HG03045 (cell line): ENCODE measurements at regions not wholly inside any gene's neighbourhood (a gene's known extent, or its start where the extent isn't known, plus 50 kb on each side); places are given as distances from the start of the nearest gene placed in this dataset.
"Not testable (repeated sequence)": the region's sequence is repeated elsewhere in the genome, so short reads cannot be mapped to it uniquely, and the experiment has no call there.

ENCODE experiments used
- ATAC-seq: cut with Tn5 transposase; IDR thresholded peaks from one replicate; pipeline ENCODE4 v1.9.1; 2021; ENCODE audit warnings: mild to moderate bottlenecking, moderate library complexity; ENCODE audit not compliant: unreplicated experiment

DNA sequence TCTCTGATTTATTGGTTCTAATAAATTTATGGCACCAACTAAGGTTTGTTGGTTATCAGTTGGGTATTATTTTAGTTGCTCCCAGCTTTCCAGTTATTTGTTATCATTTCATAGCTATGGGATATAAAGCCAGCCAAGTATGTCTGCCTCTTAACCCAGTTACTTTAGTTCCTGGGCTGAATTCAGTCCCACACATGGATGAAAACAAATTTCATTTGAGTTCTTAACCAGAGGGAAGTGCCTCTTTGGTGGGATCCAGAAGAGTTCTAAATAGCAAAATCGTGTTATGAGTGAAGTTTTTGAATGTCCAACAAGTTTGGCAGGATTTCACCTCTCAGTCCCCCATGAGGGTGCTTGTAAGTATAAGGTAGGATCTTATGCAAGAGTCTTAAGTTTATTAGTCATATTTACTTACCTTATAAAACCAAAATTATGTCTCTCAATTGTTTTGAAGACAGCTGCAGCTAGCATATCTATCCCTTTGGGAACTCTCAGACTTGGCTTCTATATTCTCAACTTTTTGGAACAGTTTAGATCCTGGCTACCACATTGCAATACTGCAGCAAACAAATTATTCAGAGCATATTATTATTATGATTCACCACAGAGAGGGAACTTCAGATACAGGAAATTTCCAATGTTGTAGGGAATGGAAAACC lies 683.6 kb downstream of the BCKDHB start:
- ATAC-seq, result no peak

DNA sequence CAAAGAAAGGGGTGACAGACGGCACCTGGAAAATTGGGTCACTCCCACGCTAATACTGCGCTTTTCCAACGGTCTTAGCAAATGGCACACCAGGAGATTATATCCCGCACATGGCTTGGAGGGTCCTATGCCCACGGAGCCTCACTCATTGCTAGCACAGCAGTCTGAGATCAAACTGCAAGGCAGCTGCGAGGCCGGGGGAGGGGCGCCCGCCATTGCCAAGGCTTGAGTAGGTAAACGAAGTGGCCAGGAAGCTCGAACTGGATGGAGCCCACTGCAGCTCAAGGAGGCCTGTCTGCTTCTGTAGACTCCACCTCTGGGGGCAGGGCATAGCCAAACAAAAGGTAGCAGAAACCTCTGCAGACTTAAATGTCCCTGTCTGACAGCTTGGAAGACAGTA lies 676.8 kb downstream of the BCKDHB start:
- not testable (repeated sequence) for ATAC-seq

DNA sequence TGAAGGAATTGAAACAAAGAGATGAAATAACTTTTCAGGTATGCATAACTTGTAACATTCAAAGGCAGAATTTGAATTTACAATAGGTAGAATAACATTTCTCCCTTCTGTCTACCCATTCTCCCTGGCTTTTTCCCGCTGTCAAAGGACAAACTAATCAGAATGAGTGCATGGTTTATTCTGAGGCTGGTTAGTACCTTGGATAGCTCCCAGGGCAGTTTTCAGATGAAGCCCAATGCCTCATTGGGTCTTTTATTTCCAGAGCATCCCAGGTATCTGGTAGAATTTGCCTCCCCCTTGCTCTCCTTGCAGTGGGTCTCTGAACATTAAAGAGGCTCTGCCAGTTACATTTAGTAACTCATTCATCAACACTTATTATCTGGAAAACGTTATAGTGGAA lies 665.5 kb downstream of the BCKDHB start:
- ATAC-seq, result no peak

DNA sequence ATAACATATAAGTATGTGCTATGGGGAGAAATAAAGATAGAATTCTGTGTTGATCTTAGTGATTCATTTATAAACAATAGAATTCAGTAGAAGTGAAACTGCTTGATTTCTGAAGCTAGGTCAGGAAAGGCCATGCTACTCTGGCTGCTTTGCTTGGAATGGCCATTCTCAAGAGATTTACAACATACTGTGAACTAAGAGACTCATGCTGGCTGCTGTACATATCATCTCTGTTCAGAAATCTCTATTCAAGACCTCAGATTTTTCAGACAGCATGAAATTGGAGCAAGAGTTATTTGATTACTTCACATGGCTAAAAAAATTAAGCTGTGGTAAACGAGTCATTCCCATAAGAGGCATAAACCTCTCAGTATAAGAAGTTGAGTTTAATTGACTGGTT lies 662.6 kb downstream of the BCKDHB start:
- ATAC-seq, result no peak

DNA sequence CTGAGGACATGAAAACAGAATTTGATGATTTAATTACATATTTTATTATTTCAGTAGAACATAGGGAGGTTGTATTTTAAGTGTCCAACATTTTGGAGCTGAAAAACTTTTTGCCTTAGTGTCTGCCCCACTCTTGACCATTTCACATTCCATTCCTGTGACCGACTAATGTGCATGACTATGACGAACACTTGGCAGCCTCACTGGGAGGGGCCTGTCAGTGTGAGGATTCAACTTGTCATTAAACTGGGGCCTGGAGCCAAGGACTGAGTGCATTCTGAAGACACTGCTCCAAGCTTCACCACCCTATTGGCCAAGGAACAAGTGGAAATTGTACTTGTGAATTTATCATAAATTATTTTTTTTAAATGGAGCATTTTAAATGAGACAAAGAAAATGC lies 661.3 kb downstream of the BCKDHB start:
- no peak for ATAC-seq

DNA sequence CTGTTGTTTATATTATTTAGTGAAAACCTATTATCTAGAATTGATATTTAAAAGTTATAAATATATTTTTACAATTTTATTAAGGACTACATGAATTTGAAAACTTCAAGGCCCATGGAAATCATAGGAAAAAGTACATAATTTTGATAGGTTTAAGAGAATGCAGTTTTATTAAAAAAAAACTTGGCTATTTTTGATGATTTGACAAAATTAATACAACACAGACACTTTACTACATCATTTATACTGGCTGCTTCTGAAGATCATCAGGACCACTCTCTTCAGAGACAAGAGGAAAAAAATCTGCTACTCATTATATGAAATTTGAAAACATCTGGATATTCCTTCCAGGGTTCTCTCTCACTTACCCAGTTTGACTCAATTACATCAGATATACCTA lies 637.7 kb downstream of the BCKDHB start:
- ATAC-seq, result no peak

DNA sequence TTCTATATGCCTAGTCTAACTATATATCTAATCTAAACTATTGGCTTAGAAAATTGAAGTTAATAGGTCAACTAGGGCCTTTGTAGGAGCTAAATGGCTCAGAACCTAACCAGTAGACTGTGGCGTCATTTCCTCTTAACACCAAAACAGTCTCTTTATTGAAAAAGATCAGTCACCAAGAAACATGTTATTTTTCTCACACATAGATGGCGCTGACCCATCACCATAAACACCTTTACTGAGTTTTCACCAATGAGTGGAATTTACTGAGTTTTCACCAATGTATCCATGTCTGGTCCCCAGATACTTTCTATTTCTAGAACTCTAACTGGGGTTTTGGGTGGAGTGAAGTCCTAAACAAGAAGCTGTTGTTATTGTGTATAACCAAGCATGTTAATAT lies 636.0 kb downstream of the BCKDHB start:
- no peak for ATAC-seq

DNA sequence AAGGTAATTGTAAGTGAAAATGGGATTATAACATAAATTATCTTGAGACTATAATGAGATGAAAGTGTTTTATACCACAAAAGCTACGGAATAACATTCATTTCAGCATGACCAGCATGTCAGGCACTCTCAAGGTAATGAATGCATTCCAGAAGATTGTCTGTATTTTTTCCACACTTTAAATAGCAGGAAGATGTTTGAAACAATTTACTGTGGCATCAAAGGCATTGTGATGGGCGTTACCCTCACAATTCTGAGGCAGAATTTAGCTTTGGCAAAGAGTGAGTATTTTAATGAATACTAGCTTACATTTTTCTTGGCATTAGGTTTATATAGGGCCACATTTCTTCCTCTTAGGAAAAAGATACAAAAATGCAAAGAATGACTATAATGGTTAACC lies 627.2 kb downstream of the BCKDHB start:
- no peak for ATAC-seq

DNA sequence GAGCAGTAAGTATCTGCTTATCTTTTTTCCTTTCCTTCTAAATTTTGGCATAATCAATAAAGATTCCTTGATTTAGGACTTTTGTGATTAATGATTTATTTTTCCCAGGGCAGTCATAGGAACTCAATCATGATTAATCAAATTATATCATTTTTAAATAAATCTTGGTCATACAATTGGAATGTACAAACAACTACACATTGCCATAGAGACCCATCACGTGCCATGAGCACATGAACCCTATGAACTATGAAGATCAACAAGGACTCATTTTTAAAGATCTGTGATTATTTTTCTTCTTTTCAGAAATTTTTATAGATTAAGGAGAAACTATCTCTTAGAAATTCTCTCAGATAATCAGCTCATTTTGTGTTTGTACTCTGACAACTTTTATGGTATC lies 622.4 kb downstream of the BCKDHB start:
- ATAC-seq, result no peak

DNA sequence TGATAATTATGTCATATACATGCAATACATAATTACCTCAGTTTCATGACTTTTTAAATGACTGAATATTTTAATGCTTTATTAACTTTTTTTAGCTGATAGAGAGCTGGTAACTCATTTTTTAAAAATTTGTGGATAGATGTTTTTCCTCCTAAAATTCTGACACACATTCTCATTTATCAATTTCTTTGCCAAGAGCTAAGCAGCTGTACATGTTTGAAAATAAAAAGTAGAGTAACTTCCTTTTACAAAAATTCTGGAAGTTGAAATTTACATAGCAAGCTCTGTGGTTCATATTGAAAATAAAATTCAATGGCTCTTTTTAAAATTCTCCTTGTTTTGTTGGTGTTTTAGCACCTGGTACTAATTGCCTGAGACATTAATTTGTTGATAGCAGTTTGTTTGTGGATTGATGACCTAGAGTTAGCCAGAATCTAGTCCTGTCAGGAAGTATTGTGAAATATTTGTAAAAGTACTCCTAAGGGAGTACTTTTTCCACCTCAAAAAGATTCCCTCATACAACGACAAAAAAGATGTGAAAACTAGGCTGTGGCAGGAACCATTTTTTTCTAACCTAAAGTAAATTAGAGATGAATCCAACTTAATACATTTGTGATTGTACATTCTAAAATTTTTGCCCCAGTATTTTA lies 621.8 kb downstream of the BCKDHB start:
- no peak for ATAC-seq

DNA sequence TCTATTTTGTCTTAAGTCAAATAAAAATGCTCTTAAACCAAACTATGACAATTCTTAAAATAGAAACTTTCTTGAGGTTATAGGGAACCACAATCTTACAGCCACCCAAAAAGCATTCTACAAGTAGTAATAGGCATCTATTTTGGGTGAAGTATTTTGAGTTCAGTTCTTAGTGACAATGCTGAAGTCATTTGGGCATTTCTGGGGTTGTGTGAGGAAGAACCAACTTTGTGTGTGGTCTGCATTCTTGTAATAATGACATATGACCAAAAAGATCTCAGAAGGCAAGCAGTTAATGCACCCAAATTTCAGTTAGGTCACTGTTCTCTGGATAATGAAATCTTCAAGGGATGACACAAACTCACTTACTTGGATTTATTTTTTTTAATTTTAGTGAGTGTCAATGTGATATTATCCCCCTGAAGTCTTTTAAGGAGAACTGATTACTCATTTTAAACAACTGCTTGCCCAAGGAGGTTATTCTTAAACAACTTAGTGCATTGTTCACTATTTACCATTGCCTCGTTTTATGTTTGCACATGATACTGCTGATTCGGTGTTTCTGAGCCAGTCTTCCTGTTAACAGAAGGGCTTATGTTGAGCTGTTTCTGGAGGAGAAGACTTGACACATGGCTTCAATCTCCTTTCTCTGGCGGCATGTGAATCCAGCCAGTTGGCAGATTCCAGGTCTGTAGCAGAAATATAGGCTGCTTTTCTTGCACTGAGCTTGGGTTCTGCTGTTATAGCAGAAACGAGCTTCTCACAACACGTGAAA lies 618.9 kb downstream of the BCKDHB start:
- no peak for ATAC-seq

DNA sequence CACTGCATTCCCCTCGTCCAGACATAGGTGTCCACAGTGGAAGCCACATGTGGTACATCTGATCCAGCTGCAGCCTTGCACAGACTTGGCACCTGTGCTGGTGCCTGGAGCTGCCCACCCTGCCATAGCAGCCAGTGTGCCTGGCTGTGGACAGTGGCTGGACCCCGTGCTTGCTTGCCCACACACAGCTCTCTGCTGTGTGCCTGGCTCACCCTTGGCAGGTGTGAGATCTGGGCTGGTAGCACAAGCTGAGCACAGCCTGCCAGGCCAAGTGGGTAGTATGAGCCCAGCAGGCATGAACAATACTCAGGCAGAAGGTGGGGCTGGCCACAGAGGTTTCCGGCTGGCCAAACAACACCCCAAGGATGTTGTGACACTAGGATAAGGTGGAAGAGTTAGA lies 614.4 kb downstream of the BCKDHB start:
- no peak for ATAC-seq

DNA sequence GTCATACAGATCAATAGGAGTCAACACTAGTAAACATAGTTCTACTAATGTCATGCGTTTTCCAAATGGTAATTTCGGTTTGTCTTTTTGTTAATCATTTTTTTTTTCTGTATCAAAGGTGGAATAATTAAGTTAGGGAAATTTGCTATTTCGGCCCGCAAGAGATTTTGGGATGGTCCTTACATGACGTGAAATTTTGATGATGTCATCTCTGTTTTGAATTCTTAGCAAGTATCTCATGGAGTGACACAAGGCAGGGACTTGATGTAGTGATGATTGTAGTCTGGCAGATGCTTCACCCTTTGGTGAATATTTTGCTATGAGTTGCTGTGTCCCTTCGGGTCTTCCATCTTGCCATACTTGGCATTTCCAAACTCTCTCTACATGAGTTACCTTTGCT lies 608.0 kb downstream of the BCKDHB start:
- ATAC-seq, result no peak

DNA sequence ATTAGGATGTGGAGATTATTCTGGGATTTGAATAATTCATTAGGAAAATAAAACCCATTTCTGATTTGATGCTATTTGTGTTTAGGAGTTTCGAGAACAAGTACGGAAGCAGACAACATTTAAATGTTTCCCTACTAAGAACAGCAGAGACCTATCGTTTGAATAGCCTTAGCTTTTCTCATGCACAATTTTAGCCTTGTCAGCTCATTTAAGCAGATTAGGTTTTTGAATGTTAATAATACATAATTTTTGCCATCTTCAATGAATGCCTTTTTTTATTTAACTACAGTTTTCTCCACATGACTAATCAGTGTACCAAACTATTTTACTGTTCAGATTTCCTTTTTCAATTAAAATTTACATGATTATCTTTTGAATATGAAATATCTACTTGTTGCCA lies 592.0 kb downstream of the BCKDHB start:
- no peak for ATAC-seq

DNA sequence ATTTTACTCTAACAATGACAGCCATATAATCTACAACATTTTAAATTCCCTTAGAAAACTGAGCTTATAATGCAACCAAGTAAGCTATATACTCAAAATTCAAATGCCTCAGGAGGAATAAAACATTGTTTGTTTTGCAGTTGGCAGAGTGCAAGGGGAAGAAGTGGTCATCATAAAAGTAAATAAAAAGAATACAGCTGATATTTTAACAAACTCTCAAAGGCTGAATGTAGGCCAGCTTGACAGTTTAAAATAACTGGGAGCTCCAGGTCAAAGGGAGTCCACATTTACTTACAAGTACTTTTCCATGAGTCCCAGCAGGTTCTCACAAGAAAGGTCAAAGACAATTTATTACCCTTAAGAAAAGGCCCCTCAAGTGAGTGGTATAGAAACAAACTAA lies 589.8 kb downstream of the BCKDHB start:
- no peak for ATAC-seq

DNA sequence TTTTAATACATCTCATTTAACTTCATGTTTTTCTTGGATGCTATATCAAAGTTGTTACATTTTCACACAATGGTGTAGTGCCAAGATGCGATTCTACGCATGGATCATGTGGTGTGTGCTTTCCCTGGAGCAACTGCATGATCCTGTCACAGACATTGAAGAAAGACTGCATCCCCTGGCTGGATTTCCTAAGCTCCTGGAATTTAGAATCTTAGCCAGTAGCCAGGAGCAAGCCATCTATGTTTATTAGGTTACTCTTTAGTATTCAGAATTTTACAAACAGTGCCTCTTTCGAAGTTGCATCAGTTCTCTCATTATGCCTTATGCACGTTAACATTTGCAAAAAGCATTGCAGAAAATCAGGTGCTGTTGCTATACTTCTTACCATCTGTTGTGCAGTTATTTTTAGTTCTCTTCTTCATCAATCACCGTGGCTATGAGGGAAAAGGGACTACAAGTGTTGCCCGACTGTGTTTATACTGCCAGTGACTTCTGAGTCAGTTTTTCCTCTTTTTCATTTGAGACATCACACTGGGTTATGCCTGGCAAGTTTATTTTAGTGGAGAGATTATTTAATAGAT lies 584.2 kb downstream of the BCKDHB start:
- ATAC-seq, result no peak

DNA sequence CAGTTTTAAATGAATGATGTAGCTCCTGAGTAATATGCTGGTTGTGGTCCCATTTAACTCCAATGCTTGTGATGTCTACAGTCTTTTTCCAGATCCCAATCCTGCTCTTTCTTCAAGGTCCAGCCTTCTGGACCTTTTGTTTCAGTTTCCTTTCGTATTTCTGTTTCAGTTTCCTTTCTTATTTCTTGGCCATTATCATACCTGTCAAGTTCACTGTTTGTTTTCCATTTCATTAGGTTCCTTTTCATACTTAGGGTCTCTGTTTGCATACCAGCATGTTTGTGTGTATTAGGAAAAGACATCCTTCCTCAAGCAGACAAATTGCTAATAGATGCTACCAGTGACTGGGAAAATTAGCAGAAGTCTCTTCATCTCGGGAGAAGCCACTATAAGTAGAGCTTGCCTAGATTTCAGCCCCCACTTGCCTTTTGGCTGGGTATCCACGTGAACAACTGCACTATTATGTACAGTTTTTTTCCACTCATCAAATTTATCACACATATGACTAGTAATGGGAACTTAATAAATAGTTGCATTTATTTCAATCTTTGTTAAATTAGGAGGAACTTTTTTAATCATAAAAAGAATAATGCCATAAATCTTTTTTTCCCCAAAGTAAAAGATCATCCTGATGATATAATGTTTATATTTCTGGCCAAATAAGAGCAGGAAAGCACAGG lies 583.4 kb downstream of the BCKDHB start:
- no peak for ATAC-seq

DNA sequence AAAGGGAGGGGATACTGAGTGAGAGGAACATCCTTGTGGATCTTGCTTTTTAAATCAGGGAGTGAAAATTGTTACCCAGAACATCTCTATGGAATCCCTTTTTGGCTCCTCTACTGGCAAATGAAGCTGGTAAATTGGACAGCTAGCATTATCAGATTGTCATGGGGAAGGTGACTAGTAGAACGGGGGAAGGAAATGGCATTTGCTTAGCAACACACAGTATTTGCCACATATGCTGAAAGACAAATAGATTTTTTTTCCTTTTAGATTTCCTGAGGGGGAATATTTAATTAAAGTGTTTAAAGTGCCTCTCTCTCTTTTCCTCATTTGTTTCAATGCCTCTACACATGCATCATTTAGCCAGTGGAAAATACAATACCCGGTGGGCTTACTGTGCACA lies 573.5 kb downstream of the BCKDHB start:
- no peak for ATAC-seq

DNA sequence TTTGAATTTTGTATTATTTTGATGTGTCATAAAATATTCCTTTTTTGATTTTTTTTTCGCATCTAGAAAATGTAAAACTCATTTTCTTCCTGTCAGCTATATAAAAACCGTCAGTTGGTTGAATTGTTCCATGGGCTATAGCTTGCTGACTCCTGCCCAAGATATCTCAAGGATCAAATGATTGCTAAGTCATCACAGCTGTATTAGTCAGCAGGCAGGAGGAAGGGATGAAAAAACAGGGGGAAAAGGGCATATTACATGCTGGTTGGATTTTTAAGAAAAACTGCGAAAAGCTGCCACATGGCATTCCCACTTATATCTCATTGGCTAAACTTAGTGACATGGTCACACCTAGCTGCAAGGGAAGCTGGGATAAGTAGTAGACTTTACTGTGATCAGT lies 569.9 kb downstream of the BCKDHB start:
- no peak for ATAC-seq

DNA sequence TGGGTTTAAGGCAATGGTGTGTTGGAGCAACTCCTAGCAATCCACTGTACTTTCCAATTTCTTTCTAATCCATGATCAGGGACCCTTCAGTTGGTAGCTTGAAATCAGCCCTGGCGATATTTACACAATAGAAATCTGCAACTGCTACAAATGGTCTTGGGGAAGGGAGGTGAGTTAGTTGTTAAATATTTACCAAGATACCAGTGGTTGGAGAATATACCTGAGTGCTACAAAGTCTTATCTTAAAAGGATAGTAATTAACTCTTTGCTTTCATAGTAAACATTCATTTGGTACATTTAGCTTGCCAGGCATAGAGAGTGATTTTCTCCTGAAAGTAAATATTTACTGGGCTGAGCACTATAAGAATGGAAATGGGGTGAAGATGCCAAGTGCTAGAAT lies 568.2 kb downstream of the BCKDHB start:
- no peak for ATAC-seq

DNA sequence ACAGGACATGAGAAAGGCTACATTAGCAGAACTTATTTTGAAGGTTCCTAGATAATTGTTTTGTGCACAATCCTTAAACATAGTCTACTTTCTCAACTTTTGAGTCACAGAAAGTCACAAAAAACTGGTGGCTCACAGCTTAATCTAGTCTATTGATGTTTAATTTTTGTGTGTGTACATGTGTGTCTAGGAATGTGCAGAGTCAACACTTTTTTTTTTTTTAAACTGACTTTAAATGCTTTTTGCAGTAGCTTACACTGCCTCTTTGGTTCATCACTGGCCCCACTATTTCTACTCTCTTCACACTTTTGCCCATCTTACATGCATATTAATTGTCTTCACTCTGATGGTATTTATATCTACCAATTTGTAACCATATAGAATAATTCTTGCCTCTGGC lies 566.9 kb downstream of the BCKDHB start:
- ATAC-seq, result no peak
